ENCODE measurements at regions not wholly inside any gene's neighbourhood (a gene's known extent, or its start where the extent isn't known, plus 50 kb on each side); places are given as distances from the start of the nearest gene placed in this dataset.
"Not testable (repeated sequence)": the region's sequence is repeated elsewhere in the genome, so short reads cannot be mapped to it uniquely, and the experiment has no call there.

DNA sequence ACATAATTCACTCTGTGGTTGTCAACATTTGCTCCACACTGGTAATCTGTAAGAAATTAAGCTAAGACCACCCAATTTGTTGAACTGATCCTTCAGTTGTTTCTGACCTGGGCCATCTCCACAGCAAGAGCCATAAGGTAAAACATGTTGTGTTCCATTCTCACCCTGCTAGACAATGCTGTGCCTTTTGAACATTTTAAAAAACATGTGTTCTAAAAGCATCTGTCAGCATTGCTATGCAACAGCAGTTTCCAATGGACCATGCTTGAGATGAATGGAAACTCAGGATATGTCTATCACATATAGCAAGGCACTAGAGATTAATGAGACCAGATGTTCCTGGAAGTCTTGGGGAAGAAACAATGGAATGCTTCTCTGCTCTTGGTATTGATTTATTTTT, 455.1 kb upstream of the RGMB start:
- TF ChIP-seq, protein P1, sequence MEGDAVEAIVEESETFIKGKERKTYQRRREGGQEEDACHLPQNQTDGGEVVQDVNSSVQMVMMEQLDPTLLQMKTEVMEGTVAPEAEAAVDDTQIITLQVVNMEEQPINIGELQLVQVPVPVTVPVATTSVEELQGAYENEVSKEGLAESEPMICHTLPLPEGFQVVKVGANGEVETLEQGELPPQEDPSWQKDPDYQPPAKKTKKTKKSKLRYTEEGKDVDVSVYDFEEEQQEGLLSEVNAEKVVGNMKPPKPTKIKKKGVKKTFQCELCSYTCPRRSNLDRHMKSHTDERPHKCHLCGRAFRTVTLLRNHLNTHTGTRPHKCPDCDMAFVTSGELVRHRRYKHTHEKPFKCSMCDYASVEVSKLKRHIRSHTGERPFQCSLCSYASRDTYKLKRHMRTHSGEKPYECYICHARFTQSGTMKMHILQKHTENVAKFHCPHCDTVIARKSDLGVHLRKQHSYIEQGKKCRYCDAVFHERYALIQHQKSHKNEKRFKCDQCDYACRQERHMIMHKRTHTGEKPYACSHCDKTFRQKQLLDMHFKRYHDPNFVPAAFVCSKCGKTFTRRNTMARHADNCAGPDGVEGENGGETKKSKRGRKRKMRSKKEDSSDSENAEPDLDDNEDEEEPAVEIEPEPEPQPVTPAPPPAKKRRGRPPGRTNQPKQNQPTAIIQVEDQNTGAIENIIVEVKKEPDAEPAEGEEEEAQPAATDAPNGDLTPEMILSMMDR (IDR thresholded peaks at IDR 0.05; ENCODE audit: insufficient read depth, low read length, severe bottlenecking) = no peak
- FAIRE-seq = no peak
- DNase-seq (ENCODE audit: low read depth) = no peak
- Histone ChIP-seq H3K27me3 (ENCODE audit: control insufficient read depth, insufficient read depth, low read length) (no peaks in the 10 kb centered on the region), H3K4me3 (ENCODE audit: low read depth, low read length) (no peak overlapping the region), H3K36me3 (ENCODE audit: control insufficient read depth, insufficient read depth, low read length) (no peaks in the 10 kb centered on the region)

DNA sequence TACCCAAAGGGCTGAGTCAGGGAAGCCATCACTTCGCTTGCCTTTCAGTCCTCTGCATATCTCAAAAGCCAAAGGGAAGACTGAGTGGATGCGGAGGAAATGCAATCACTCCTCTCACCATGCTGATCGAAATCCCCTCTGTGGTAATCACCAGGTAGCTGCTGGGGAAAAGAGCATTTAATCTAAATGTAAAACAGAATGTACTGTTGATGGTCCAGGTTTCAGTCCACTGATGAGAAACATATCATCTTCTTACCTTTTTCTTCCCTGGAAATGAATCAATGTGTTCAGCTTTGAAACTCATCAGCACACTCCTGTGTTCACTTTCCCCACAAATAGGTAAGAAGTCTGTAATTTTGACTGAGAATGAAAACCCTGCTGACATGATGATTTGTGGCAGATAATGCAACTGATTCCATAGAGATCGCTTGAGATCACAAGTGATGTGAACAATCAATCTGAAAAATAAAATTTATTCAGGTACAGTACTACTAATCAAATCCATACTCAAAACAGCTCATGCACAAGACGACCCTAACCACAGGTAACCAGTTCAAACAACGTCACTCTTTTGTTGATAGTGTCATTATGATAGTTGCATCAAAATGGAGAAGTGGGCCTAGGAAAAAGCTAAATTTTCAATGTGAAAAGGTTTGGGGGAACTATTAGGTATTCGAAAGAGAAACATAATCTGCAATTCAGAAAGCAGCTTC, 454.0 kb upstream of the RGMB start:
- no peak for FAIRE-seq

DNA sequence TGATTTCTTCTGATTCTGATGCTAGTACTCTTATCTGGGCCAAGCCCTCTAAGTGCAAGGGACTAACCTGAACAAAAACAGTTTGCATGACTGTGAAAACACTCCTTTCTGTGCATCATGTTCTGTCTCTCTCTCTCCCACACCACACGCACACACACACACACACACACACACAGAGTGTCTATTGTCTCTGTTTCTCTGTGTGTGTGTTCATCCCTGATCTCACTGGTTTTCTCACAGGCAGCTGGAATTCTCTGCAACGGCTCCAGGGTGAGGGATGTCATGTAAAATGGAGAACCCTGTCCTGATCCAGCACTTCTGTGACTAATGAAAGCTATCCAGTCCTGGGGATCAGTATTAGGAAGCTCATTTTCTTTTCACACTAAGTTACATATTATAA, 453.1 kb upstream of the RGMB start:
- DNase-seq (ENCODE audit: low read depth) (no peak), FAIRE-seq (no peak)
- no peak overlapping the region for H3K4me3 ChIP-seq (ENCODE audit: low read depth, low read length)
- H3K27me3 ChIP-seq (ENCODE audit: control insufficient read depth, insufficient read depth, low read length) = no peaks in the 10 kb centered on the region
- TF ChIP-seq, protein P1 (IDR thresholded peaks at IDR 0.05; ENCODE audit: insufficient read depth, low read length, severe bottlenecking) = no peak
- H3K36me3 ChIP-seq (ENCODE audit: control insufficient read depth, insufficient read depth, low read length) = no peaks in the 10 kb centered on the region

More for the DNA sequence above, 454.0 kb upstream of the RGMB start:
- Histone ChIP-seq H3K36me3 (ENCODE audit: control insufficient read depth, insufficient read depth, low read length) (no peaks in the 10 kb centered on the region), H3K27me3 (ENCODE audit: control insufficient read depth, insufficient read depth, low read length) (no peaks in the 10 kb centered on the region), H3K4me3 (ENCODE audit: low read depth, low read length) (no peak overlapping the region)
- DNase-seq (ENCODE audit: low read depth) = no peak
- TF ChIP-seq, protein P1 (IDR thresholded peaks at IDR 0.05; ENCODE audit: insufficient read depth, low read length, severe bottlenecking) = no peak

DNA sequence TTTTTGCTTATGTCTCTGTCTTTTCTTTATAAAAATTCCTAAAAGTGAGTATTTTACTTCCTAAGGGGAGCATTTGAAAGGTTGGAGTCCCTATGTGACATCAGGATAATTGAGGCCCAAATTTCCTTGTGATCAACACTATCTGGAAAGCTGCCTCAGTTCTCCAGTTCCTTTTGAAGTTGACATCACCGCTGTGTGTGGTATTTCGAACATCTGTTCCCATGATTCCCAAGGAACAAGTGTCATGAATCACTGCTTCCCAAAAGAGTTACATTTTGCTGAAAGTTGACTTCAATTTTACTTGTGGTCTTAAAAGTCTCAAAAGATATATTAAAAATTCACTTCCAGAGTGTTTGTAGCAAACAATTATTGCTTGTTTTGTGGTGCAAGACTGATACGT, 452.1 kb upstream of the RGMB start:
- Histone ChIP-seq H3K27me3 (ENCODE audit: control insufficient read depth, insufficient read depth, low read length) (no peaks in the 10 kb centered on the region), H3K36me3 (ENCODE audit: control insufficient read depth, insufficient read depth, low read length) (no peaks in the 10 kb centered on the region), H3K4me3 (ENCODE audit: low read depth, low read length) (no peak overlapping the region)
- DNase-seq (ENCODE audit: low read depth) (no peak), FAIRE-seq (no peak)
- TF ChIP-seq, protein P1 (IDR thresholded peaks at IDR 0.05; ENCODE audit: insufficient read depth, low read length, severe bottlenecking) = no peak

DNA sequence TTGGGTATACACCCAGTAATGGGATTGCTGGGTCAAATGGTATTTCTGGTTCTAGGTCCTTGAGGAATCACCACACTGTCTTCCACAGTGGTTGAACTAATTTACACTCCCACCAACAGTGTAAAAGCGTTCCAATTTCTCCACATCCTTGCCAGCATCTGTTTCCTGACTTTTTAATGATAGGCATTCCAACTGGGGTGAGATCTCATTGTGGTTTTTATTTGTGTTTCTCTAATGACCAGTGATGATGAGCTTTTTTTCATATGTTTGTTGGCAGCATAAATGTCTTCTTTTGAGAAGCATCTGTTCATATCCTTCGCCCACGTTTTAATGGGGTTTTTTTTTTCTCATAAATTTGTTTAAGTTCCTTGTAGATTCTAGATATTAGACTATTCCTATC, 448.3 kb upstream of the RGMB start:
- not testable (repeated sequence) for H3K36me3 ChIP-seq (ENCODE audit: control insufficient read depth, insufficient read depth, low read length); DNase-seq (ENCODE audit: low read depth); FAIRE-seq; H3K4me3 ChIP-seq (ENCODE audit: low read depth, low read length); H3K27me3 ChIP-seq (ENCODE audit: control insufficient read depth, insufficient read depth, low read length)

DNA sequence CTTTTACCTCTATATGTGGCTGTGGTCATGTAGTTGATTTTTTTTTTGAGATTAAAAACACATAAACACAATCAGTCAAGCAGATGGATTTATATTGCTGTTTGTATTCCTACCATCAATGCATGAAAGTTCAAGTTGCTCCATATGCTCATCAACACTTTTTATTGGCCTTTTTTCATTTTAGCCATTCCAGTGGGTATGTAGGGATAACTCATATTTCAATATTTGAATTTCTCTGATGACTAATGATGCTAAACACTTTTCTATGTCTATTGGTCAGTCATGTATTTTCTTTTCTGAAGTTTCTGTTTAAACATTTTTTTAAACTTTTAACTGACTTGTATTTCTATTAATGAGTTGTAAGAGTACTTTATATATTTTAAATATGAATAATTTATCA, 445.4 kb upstream of the RGMB start:
- no peaks in the 10 kb centered on the region for H3K27me3 ChIP-seq (ENCODE audit: control insufficient read depth, insufficient read depth, low read length)
- H3K4me3 ChIP-seq (ENCODE audit: low read depth, low read length) = no peak overlapping the region
- H3K36me3 ChIP-seq (ENCODE audit: control insufficient read depth, insufficient read depth, low read length) = no peaks in the 10 kb centered on the region
- FAIRE-seq (no peak), DNase-seq (ENCODE audit: low read depth) (no peak)
- TF ChIP-seq, protein P1 (IDR thresholded peaks at IDR 0.05; ENCODE audit: insufficient read depth, low read length, severe bottlenecking) = no peak
